Type B pancreatic cell (in vitro differentiated cells): ENCODE measurements at regions not wholly inside any gene's neighbourhood (a gene's known extent, or its start where the extent isn't known, plus 50 kb on each side); places are given as distances from the start of the nearest gene placed in this dataset.
A peak's percentile ranks its signal among the peaks of the same experiment; 100 is the strongest.

Experiments used
- DNase-seq: peaks from one replicate; pipeline ENCODE4 v3.0.0; 2021; ENCODE audit warnings: mixed read lengths; ENCODE audit not compliant: unreplicated experiment; ENCODE audit errors: extremely low spot score
- H3K27ac Mint-ChIP-seq: 2 replicates; pipeline ENCODE4 v1.8.0; 2021; ENCODE audit warnings: mild to moderate bottlenecking, mixed read lengths
- H3K27me3 Mint-ChIP-seq: 2 replicates; pipeline ENCODE4 v1.8.0; 2021; ENCODE audit warnings: mixed read lengths
- H3K36me3 Mint-ChIP-seq: 2 replicates; pipeline ENCODE4 v1.8.0; 2021; ENCODE audit warnings: mixed read lengths
- H3K4me1 Mint-ChIP-seq: one replicate; pipeline ENCODE4 v1.8.0; 2021; ENCODE audit warnings: mixed read lengths; ENCODE audit not compliant: unreplicated experiment
- H3K4me3 Mint-ChIP-seq: 2 replicates; pipeline ENCODE4 v1.8.0; 2021; ENCODE audit warnings: mild to moderate bottlenecking, mixed read lengths
- H3K9me3 Mint-ChIP-seq: 2 replicates; pipeline ENCODE4 v1.8.0; 2021; ENCODE audit warnings: mixed read lengths
- TF ChIP-seq, protein P1 (sequence below): fragments of 200-600 bp; sonication (generic); conservative IDR thresholded peaks from 2 replicates; pipeline ENCODE4 v1.5.0; 2021; ENCODE audit warnings: antibody characterized with exemption, mild to moderate bottlenecking

DNA sequence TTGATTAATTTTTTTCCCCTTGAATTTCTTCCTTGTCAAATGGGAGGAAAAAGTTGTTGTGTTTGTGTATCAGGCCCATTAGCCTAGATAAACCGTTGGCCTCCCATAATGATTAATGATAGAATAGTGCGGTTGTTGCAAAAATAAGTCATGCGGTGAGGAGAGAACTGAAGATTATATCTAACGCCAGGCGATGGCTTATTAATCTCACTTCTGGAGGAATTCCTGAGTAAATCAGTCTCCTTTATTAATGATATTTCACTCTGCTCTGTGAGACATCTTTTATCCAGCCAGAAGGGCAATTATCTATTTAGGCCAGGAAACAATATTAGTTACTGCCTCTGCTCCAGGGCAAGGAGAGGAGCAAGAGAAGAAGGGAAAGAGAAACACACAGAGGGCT lies 107.3 kb downstream of the IRX5 start:
- Mint-ChIP-seq H3K27ac (no peak overlapping the region), H3K4me1 (peaks cover 42% of the 10 kb centered on the region), H3K36me3 (no peaks in the 10 kb centered on the region), H3K4me3 (no peak overlapping the region), H3K9me3 (no peaks in the 10 kb centered on the region), H3K27me3 (peaks cover 51% of the 10 kb centered on the region)
- TF ChIP-seq, protein P1, sequence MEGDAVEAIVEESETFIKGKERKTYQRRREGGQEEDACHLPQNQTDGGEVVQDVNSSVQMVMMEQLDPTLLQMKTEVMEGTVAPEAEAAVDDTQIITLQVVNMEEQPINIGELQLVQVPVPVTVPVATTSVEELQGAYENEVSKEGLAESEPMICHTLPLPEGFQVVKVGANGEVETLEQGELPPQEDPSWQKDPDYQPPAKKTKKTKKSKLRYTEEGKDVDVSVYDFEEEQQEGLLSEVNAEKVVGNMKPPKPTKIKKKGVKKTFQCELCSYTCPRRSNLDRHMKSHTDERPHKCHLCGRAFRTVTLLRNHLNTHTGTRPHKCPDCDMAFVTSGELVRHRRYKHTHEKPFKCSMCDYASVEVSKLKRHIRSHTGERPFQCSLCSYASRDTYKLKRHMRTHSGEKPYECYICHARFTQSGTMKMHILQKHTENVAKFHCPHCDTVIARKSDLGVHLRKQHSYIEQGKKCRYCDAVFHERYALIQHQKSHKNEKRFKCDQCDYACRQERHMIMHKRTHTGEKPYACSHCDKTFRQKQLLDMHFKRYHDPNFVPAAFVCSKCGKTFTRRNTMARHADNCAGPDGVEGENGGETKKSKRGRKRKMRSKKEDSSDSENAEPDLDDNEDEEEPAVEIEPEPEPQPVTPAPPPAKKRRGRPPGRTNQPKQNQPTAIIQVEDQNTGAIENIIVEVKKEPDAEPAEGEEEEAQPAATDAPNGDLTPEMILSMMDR, result no peak
- DNase-seq, result no peak

DNA sequence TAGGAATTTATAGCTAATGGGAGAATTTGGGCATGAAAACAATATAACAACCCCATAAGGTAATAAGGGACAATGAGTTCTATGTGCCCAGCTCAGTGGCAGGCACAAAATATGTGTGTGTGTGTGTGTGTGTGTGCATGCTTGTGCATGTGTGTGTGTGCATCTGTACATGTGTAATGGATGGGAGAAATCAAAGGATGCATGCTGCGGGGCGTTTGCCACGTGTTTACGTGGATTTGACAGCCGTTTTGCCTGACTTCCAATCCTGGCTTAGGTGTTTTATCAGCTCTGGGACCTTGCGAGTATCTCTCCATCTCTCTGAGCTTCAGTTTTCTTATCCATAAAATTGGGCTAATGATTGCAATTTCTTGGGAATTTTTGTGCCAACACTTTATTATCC lies 108.4 kb downstream of the IRX5 start:
- peak; percentile 11 for DNase-seq
- Mint-ChIP-seq H3K27ac (no peak overlapping the region), H3K4me3 (no peak overlapping the region), H3K4me1 (peaks cover 34% of the 10 kb centered on the region), H3K36me3 (no peaks in the 10 kb centered on the region), H3K27me3 (peaks cover 45% of the 10 kb centered on the region), H3K9me3 (no peaks in the 10 kb centered on the region)
- TF ChIP-seq, protein P1, result no peak

DNA sequence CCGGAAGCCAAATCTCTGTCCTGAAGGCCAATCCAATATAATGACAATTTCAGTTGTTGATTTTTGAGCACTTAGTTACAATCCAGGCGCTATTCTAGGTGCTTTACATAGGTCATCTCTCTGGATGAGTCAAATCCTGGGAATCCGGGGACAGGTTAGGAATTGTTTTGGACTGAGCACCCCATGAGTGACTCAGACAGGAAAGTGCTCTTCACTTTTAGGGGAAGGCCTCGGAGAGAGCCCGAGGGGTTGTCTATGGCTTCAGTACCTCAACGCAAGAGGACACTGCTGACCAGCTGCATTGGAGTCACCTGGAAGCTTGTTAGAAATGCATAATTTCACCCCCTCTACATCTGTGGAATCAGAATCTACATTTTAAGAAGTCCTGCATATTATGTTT lies 108.8 kb downstream of the IRX5 start:
- Mint-ChIP-seq H3K4me3 (no peak overlapping the region), H3K9me3 (no peaks in the 10 kb centered on the region), H3K36me3 (no peaks in the 10 kb centered on the region), H3K27ac (no peak overlapping the region), H3K4me1 (peaks cover 31% of the 10 kb centered on the region), H3K27me3 (peaks cover 46% of the 10 kb centered on the region)
- TF ChIP-seq, protein P1, result no peak
- no peak for DNase-seq

DNA sequence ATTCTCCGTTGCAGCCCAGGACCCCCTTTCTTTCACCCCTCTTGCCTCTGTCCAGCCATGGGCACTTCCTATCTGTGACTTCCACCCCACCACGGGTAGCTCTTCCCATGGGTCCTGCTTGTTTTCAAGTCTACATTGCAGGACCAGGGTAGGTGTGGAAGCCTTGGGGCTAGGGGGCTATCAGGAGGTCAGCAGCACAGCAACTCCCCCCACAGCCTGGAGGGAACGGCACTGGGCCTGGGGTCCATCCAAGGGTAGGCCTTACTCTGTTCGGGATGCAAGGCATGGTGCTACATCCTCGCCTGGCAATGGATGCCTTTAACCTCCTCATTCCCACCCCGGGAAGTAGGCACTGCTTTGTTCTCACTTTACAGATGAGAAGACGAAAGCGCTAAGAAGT lies 109.3 kb downstream of the IRX5 start:
- TF ChIP-seq, protein P1, result no peak
- H3K27me3 Mint-ChIP-seq, result peaks cover 50% of the 10 kb centered on the region
- DNase-seq, result peak; percentile 37
- H3K36me3 Mint-ChIP-seq, result no peaks in the 10 kb centered on the region
- no peak overlapping the region for H3K4me3 Mint-ChIP-seq
- peaks cover 31% of the 10 kb centered on the region for H3K4me1 Mint-ChIP-seq
- no peaks in the 10 kb centered on the region for H3K9me3 Mint-ChIP-seq
- no peak overlapping the region for H3K27ac Mint-ChIP-seq

DNA sequence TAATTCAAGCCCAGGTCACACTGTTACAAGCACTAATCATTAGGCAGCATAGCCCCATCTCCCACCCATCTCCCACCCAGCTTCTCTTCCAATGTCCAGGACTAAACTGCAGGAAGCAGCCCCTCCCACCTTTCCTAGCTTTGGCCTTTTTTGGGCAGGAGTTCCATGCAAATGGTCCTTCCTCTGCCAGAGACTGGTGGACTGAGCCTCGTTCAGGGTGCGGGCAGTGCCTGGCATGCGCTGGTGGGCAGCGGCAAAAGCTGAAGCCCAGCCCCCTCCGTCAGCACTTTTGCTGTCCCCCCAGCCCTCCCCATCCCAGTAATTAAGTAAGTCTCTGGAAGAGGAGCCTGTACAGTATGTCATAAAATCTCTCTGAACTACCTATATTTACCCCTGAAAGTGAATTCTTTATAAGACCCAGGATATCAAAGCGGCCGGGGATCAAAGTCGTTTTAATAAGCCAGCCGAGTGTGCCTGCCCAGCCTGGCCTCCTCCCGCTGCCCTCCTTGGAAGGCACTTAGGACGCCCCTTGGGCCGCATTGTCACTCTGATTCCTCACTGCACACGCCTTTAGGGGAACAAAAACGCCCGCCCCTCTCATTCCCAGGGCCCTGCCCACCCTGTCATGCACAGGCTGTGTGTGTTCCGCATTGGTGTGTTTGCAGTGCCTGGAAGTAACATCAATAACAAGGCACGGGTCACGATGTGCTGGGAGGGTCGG lies 109.9 kb downstream of the IRX5 start:
- Mint-ChIP-seq H3K4me3 (no peak overlapping the region), H3K27ac (no peak overlapping the region), H3K36me3 (no peaks in the 10 kb centered on the region), H3K9me3 (no peaks in the 10 kb centered on the region), H3K4me1 (peaks cover 31% of the 10 kb centered on the region), H3K27me3 (peaks cover 51% of the 10 kb centered on the region)
- TF ChIP-seq, protein P1, result no peak
- DNase-seq, result peak; percentile 58
